ENCODE measurements at regions not wholly inside any gene's neighbourhood (a gene's known extent, or its start where the extent isn't known, plus 50 kb on each side); places are given as distances from the start of the nearest gene placed in this dataset.

- Histone ChIP-seq H3K36me3 (no peaks in the 10 kb centered on the region), H3K4me3 (no peak overlapping the region), H3K4me1 (peaks cover 10 to 40% (median 23%) of the 10 kb centered on the region in 4 donors), H3K27ac (peak overlapping the region in 1 of 5 donors; percentile 49), H3K9me3 (no peaks in the 10 kb centered on the region), H3K27me3 (no peaks in the 10 kb centered on the region)
- WGBS, 5 donors: 86 to 92% (median 88%) methylated on average over 3 of the region's 3 CpGs
- TF ChIP-seq POLR2A (IDR thresholded peaks at IDR 0.05): no peak
- TF ChIP-seq, protein P1, sequence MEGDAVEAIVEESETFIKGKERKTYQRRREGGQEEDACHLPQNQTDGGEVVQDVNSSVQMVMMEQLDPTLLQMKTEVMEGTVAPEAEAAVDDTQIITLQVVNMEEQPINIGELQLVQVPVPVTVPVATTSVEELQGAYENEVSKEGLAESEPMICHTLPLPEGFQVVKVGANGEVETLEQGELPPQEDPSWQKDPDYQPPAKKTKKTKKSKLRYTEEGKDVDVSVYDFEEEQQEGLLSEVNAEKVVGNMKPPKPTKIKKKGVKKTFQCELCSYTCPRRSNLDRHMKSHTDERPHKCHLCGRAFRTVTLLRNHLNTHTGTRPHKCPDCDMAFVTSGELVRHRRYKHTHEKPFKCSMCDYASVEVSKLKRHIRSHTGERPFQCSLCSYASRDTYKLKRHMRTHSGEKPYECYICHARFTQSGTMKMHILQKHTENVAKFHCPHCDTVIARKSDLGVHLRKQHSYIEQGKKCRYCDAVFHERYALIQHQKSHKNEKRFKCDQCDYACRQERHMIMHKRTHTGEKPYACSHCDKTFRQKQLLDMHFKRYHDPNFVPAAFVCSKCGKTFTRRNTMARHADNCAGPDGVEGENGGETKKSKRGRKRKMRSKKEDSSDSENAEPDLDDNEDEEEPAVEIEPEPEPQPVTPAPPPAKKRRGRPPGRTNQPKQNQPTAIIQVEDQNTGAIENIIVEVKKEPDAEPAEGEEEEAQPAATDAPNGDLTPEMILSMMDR (IDR thresholded peaks at IDR 0.05): no peak
- intact Hi-C loops (cut with DNase I; ENCODE audit: low total_unique reads): no loop called here
- no peak for DNase-seq
Observed at GRCh38 chr5:160929906-160930305, 77.9 kb upstream of the ATP10B start.

DNA sequence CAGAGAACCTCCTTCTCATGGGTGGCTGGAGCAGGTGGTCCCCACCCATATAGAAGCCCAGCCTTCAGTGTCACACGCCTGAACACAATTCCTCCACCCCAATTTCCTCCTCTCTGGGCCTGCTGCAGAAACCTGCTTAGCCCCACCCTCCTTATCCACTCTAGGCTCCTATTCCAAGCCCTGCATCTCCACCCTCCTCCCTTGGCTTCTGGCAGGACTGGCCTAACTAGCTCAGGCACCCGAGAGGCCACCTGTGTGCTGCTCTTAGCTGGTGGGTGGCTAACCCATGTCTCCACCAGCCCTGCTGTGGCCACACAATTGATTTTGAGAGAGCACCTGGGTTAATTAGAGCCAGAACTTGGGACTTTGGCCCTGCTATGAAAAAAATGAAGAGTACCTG lies 77.3 kb upstream of the ATP10B start:
- TF ChIP-seq, protein P1 (IDR thresholded peaks at IDR 0.05): no peak
- TF ChIP-seq POLR2AphosphoS5 (IDR thresholded peaks at IDR 0.05) (peak in 2 of 3 donors; percentile 59 to 67), POLR2A (IDR thresholded peaks at IDR 0.05) (no peak), EP300 (IDR thresholded peaks at IDR 0.05) (no peak)
- peak; percentile 75 to 81 for DNase-seq
- WGBS, 5 donors: 25 to 64% (median 51%) methylated on average over 2 of the region's 2 CpGs

DNA sequence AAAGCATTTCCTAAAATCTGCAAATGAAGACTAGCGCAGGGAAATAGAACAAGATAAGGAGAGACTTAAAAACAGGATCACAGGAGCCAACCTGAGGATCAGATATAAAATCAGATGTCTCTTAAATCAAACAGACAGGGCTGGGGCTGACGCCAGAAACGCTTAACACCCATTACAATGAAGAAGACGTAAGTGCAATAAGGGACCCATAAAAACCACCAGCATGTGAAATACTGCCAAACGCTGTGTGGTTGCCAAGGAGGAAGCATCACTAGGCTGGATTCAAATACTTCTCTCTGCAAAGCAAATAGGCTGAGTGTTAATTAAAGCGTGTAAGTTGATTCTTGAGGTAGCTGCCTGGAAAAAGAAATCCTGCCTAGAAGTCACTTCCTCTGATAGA lies 74.4 kb upstream of the ATP10B start:
- no peaks in the 10 kb centered on the region for H3K27me3 ChIP-seq
- no peaks in the 10 kb centered on the region for H3K36me3 ChIP-seq
- H3K9me3 ChIP-seq: no peaks in the 10 kb centered on the region
- peak in 1 of 3 donors; percentile 26 for TF ChIP-seq POLR2AphosphoS5 (IDR thresholded peaks at IDR 0.05)
- TF ChIP-seq EP300 (IDR thresholded peaks at IDR 0.05): no peak
- no peak for TF ChIP-seq POLR2A (IDR thresholded peaks at IDR 0.05)
- TF ChIP-seq, protein P1 (IDR thresholded peaks at IDR 0.05): no peak
- H3K4me1 ChIP-seq: peaks cover 19 to 63% (median 38%) of the 10 kb centered on the region in 4 donors
- H3K4me3 ChIP-seq: no peak overlapping the region
- H3K27ac ChIP-seq: peak overlapping the region in 4 of 5 donors; percentile 11 to 89 (median 44)
- WGBS, 5 donors: 8 to 17% (median 15%) methylated on average over 6 of the region's 6 CpGs
- peak; percentile 66 to 77 for DNase-seq
- intact Hi-C loops (cut with DNase I; ENCODE audit: low total_unique reads): no loop called here

More for the DNA sequence above, 77.3 kb upstream of the ATP10B start:
- Histone ChIP-seq H3K4me1 (peaks cover 10 to 46% (median 28%) of the 10 kb centered on the region in 4 donors), H3K4me3 (no peak overlapping the region), H3K27ac (peak overlapping the region in 4 of 5 donors; percentile 43 to 89 (median 56)), H3K9me3 (no peaks in the 10 kb centered on the region), H3K36me3 (no peaks in the 10 kb centered on the region), H3K27me3 (no peaks in the 10 kb centered on the region)
- intact Hi-C loops (cut with DNase I; ENCODE audit: low total_unique reads): no loop called here

DNA sequence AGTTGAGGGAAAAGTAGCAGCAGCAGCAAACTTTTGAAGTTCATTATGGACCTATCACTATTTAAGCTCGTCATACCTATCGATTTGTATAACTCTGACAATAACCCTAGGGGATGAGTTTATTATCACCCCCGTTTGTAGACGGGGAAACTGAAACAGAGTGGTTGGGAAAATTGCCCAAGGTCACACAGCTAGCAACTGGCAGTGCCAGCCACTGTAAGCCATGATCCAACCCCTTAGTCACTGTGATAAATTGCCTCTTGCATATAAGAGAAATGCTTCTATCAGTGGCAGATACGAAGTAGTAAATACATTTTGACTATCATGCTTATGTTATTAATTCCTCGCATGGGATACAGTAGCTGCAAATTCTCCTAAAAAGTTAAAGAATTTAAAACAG lies 73.3 kb upstream of the ATP10B start:
- no peak overlapping the region for H3K4me3 ChIP-seq
- no peaks in the 10 kb centered on the region for H3K9me3 ChIP-seq
- H3K4me1 ChIP-seq: peaks cover 19 to 63% (median 38%) of the 10 kb centered on the region in 4 donors
- no peaks in the 10 kb centered on the region for H3K27me3 ChIP-seq
- peak overlapping the region; percentile 69 to 89 (median 75) for H3K27ac ChIP-seq
- no peaks in the 10 kb centered on the region for H3K36me3 ChIP-seq
- TF ChIP-seq, protein P1 (IDR thresholded peaks at IDR 0.05): no peak
- no peak for TF ChIP-seq POLR2AphosphoS5 (IDR thresholded peaks at IDR 0.05)
- no peak for TF ChIP-seq EP300 (IDR thresholded peaks at IDR 0.05)
- no peak for TF ChIP-seq POLR2A (IDR thresholded peaks at IDR 0.05)
- DNase-seq: no peak
- intact Hi-C loops (cut with DNase I; ENCODE audit: low total_unique reads): no loop called here
- 47 to 69% (median 50%) methylated on average over 6 of the region's 6 CpGs for WGBS, 5 donors
